Hippocampal formation (tissue), 2 donors: ENCODE measurements at regions not wholly inside any gene's neighbourhood (a gene's known extent, or its start where the extent isn't known, plus 50 kb on each side); places are given as distances from the start of the nearest gene placed in this dataset.
"Not testable (repeated sequence)": the region's sequence is repeated elsewhere in the genome, so short reads cannot be mapped to it uniquely, and the experiment has no call there.

Experiments used
- DNase-seq, 2 donors: peaks; one replicate each; lab custom pipeline; 2025; lab: John Stamatoyannopoulos, UW

GRCh38 chr3:87491843-87492242, 215.5 kb upstream of the POU1F1 start:
- no peak for DNase-seq

GRCh38 chr3:87489892-87490291, 213.5 kb upstream of the POU1F1 start:
- DNase-seq, result no peak

GRCh38 chr3:87488765-87489164, 212.4 kb upstream of the POU1F1 start:
- no peak for DNase-seq

- DNase-seq, result not testable (repeated sequence)
Measured at GRCh38 chr3:87486635-87487034, 210.3 kb upstream of the POU1F1 start.

- no peak for DNase-seq
Measured at GRCh38 chr3:87486115-87486514, 209.7 kb upstream of the POU1F1 start.

GRCh38 chr3:87478716-87479115, 202.3 kb upstream of the POU1F1 start:
- DNase-seq, result no peak

- no peak for DNase-seq
Measured at GRCh38 chr3:87473944-87474343, 197.6 kb upstream of the POU1F1 start.

GRCh38 chr3:87468938-87469337, 192.6 kb upstream of the POU1F1 start:
- DNase-seq, result no peak

- no peak for DNase-seq
Measured at GRCh38 chr3:87468235-87468634, 191.9 kb upstream of the POU1F1 start.

GRCh38 chr3:87462228-87462627, 185.8 kb upstream of the POU1F1 start:
- DNase-seq, result no peak

GRCh38 chr3:87461443-87461842, 185.1 kb upstream of the POU1F1 start:
- no peak for DNase-seq

GRCh38 chr3:87461036-87461435, 184.7 kb upstream of the POU1F1 start:
- no peak for DNase-seq

GRCh38 chr3:87448558-87448957, 172.2 kb upstream of the POU1F1 start:
- no peak for DNase-seq

- no peak for DNase-seq
Measured at GRCh38 chr3:87446849-87447387, 170.5 kb upstream of the POU1F1 start.

GRCh38 chr3:87442470-87442869, 166.1 kb upstream of the POU1F1 start:
- no peak for DNase-seq

GRCh38 chr3:87437765-87438164, 161.4 kb upstream of the POU1F1 start:
- no peak for DNase-seq

- no peak for DNase-seq
Measured at GRCh38 chr3:87436781-87437543, 160.6 kb upstream of the POU1F1 start.

- DNase-seq, result no peak
Measured at GRCh38 chr3:87435926-87436620, 159.7 kb upstream of the POU1F1 start.

GRCh38 chr3:87433445-87433844, 157.1 kb upstream of the POU1F1 start:
- DNase-seq, result not testable (repeated sequence)

GRCh38 chr3:87426918-87427317, 150.5 kb upstream of the POU1F1 start:
- no peak for DNase-seq

GRCh38 chr3:87425056-87425455, 148.7 kb upstream of the POU1F1 start:
- no peak for DNase-seq

- no peak for DNase-seq
Measured at GRCh38 chr3:87423336-87423735, 147.0 kb upstream of the POU1F1 start.

- no peak for DNase-seq
Measured at GRCh38 chr3:87422333-87422732, 145.9 kb upstream of the POU1F1 start.
